ENCODE measurements at regions not wholly inside any gene's neighbourhood (a gene's known extent, or its start where the extent isn't known, plus 50 kb on each side); places are given as distances from the start of the nearest gene placed in this dataset.
"Not testable (repeated sequence)": the region's sequence is repeated elsewhere in the genome, so short reads cannot be mapped to it uniquely, and the experiment has no call there.

GRCh38 chr1:94362466-94363058, 55.6 kb upstream of the ABCD3 start:
- no peak for DNase-seq (ENCODE audit: low spot score)

- no peak for DNase-seq (ENCODE audit: low spot score)
These were observed 59.3 kb upstream of the ABCD3 start for GRCh38 chr1:94358630-94359599.

GRCh38 chr1:94357661-94358060, 60.5 kb upstream of the ABCD3 start:
- no peak for DNase-seq (ENCODE audit: low spot score)

- no peak for DNase-seq (ENCODE audit: low spot score)
These were observed 62.7 kb upstream of the ABCD3 start for GRCh38 chr1:94355485-94355980.

GRCh38 chr1:94351481-94351880, 66.7 kb upstream of the ABCD3 start:
- no peak for DNase-seq (ENCODE audit: low spot score)

- DNase-seq (ENCODE audit: low spot score) = no peak
These were observed 67.8 kb upstream of the ABCD3 start for GRCh38 chr1:94350350-94350924.

- DNase-seq (ENCODE audit: low spot score) = no peak
These were observed 68.3 kb upstream of the ABCD3 start for GRCh38 chr1:94349853-94350252.

- DNase-seq (ENCODE audit: low spot score) = not testable (repeated sequence)
These were observed 69.8 kb upstream of the ABCD3 start for GRCh38 chr1:94348386-94348785.

- no peak for DNase-seq (ENCODE audit: low spot score)
These were observed 73.0 kb upstream of the ABCD3 start for GRCh38 chr1:94345148-94345721.

- no peak for DNase-seq (ENCODE audit: low spot score)
These were observed 75.8 kb upstream of the ABCD3 start for GRCh38 chr1:94342416-94342815.

GRCh38 chr1:94339206-94339927, 78.8 kb upstream of the ABCD3 start:
- no peak for DNase-seq (ENCODE audit: low spot score)

- DNase-seq (ENCODE audit: low spot score) = no peak
These were observed 81.2 kb upstream of the ABCD3 start for GRCh38 chr1:94336991-94337390.

- peak; percentile 39 for DNase-seq (ENCODE audit: low spot score)
These were observed 82.2 kb upstream of the ABCD3 start for GRCh38 chr1:94335950-94336349.

GRCh38 chr1:94335447-94335846, 82.7 kb upstream of the ABCD3 start:
- DNase-seq (ENCODE audit: low spot score) = no peak

GRCh38 chr1:94334764-94335163, 83.4 kb upstream of the ABCD3 start:
- DNase-seq (ENCODE audit: low spot score) = no peak

- DNase-seq (ENCODE audit: low spot score) = no peak
These were observed 85.2 kb upstream of the ABCD3 start for GRCh38 chr1:94332952-94333351.

- DNase-seq (ENCODE audit: low spot score) = no peak
These were observed 85.7 kb upstream of the ABCD3 start for GRCh38 chr1:94332516-94332915.

GRCh38 chr1:94329986-94330385, 88.2 kb upstream of the ABCD3 start:
- no peak for DNase-seq (ENCODE audit: low spot score)

- DNase-seq (ENCODE audit: low spot score) = no peak
These were observed 88.9 kb upstream of the ABCD3 start for GRCh38 chr1:94329276-94329675.

- no peak for DNase-seq (ENCODE audit: low spot score)
These were observed 89.8 kb upstream of the ARHGAP29 start for GRCh38 chr1:94327001-94327690.

GRCh38 chr1:94326329-94326728, 88.9 kb upstream of the ARHGAP29 start:
- no peak for DNase-seq (ENCODE audit: low spot score)

All from COLO829 (cell line).